HEK293 (cell line): ENCODE measurements at regions not wholly inside any gene's neighbourhood (a gene's known extent, or its start where the extent isn't known, plus 50 kb on each side); places are given as distances from the start of the nearest gene placed in this dataset.

Experiments used
- CTCF ChIP-seq: fragments of 450-650 bp; formaldehyde crosslinking; IDR thresholded peaks from 2 replicates; pipeline ENCODE4 v1.5.1; 2016; ENCODE audit warnings: missing biosample characterization, missing genetic modification characterization
- PRDM2 ChIP-seq: fragments of 450-650 bp; formaldehyde crosslinking; IDR thresholded peaks from 2 replicates; pipeline ENCODE4 v1.5.1; 2016; ENCODE audit warnings: missing biosample characterization, missing genetic modification characterization, borderline replicate concordance
- REST ChIP-seq: fragments of 450-650 bp; formaldehyde crosslinking; IDR thresholded peaks from 2 replicates; pipeline ENCODE4 v1.5.1; 2016; ENCODE audit warnings: missing biosample characterization, missing genetic modification characterization
- TRIM28 ChIP-seq: IDR thresholded peaks from 2 replicates; pipeline ENCODE4 v1.6.1; 2011; ENCODE audit warnings: low read length, control low read depth, borderline replicate concordance
- YY2 ChIP-seq: fragments of 450-650 bp; formaldehyde crosslinking; IDR thresholded peaks from 2 replicates; pipeline ENCODE4 v1.5.1; 2016; ENCODE audit warnings: missing biosample characterization, missing genetic modification characterization
- ZNF121 ChIP-seq: fragments of 450-650 bp; formaldehyde crosslinking; IDR thresholded peaks from 2 replicates; pipeline ENCODE4 v1.5.1; 2016; ENCODE audit warnings: missing biosample characterization, missing genetic modification characterization
- ZNF138 ChIP-seq: fragments of 450-650 bp; formaldehyde crosslinking; IDR thresholded peaks from 2 replicates; pipeline ENCODE4 v1.5.1; 2016; ENCODE audit warnings: missing biosample characterization, missing genetic modification characterization, borderline replicate concordance
- ZNF701 ChIP-seq: fragments of 450-650 bp; formaldehyde crosslinking; IDR thresholded peaks from 2 replicates; pipeline ENCODE4 v1.5.1; 2016; ENCODE audit warnings: missing biosample characterization, missing genetic modification characterization
- ZNF768 ChIP-seq: fragments of 450-650 bp; formaldehyde crosslinking; IDR thresholded peaks from 2 replicates; pipeline ENCODE4 v1.5.1; 2018; ENCODE audit warnings: missing biosample characterization, mild to moderate bottlenecking, missing genetic modification characterization

GRCh38 chr3:182369861-182370260 lies 423.4 kb upstream of the ATP11B start:
- no peak for TF ChIP-seq CTCF (tag by site-specific recombination)
- no peak for TF ChIP-seq ZNF138 (tag by site-specific recombination)
- no peak for TF ChIP-seq ZNF701 (tag by site-specific recombination)
- TF ChIP-seq YY2 = no peak
- no peak for TF ChIP-seq PRDM2 (tag by site-specific recombination)
- TF ChIP-seq TRIM28 = no peak
- TF ChIP-seq REST (tag by site-specific recombination) = no peak
- no peak for TF ChIP-seq ZNF768 (tag by site-specific recombination)
- no peak for TF ChIP-seq ZNF121
